HCT116 (cell line): ENCODE measurements at regions not wholly inside any gene's neighbourhood (a gene's known extent, or its start where the extent isn't known, plus 50 kb on each side); places are given as distances from the start of the nearest gene placed in this dataset.

Experiments used
- ATAC-seq: fragments of 200-7000 bp; cut with Tn5 transposase; 2 replicates; pipeline ENCODE4 v1.9.1; 2020; ENCODE audit warnings: mild to moderate bottlenecking, moderate library complexity
- BruUV-seq: library from RNA; stranded (reverse); fragments of 400-500 nt; replicated peaks from 2 replicates; lab custom pipeline; 2021; lab: Mats Ljungman, UMichigan
- CTCF ChIA-PET: fragments of 300-600 bp; sonication (Branson Sonifier 250); formaldehyde crosslinking; loops from one replicate; lab custom pipeline; 2021; ENCODE audit warnings: antibody characterized with exemption; lab: Charles Lee
- POLR2A ChIA-PET: fragments of 300-600, 350-600 bp; sonication (Branson Sonifier 250); formaldehyde crosslinking; loops from one replicate; lab custom pipeline; 2021; ENCODE audit warnings: antibody characterized with exemption; lab: Charles Lee
- RAD21 ChIA-PET, 2 experiments: fragments of 300-600 bp; sonication (Branson Sonifier 250); formaldehyde crosslinking; loops; one replicate each; lab custom pipeline; 2023; ENCODE audit warnings: low total read pairs in 2 of 2; ENCODE audit not compliant: uncharacterized antibody in 2 of 2, unreplicated experiment in 2 of 2, low non-redundant PET in 1 of 2; lab: Charles Lee
- DNase-seq: peaks from one replicate; pipeline ENCODE4 v3.0.0-alpha.2; 2010; ENCODE audit warnings: low read depth, low spot score
- H2AFZ ChIP-seq: fragments of 200-600 bp; shearing (Covaris generic), sonication (generic); 2 replicates; pipeline ENCODE4 v1.6.1; 2017; ENCODE audit warnings: low read depth, mixed run types, mixed read lengths, antibody characterized with exemption, low read length; ENCODE audit not compliant: poor library complexity, severe bottlenecking
- H3K27ac ChIP-seq: 2 replicates; pipeline ENCODE4 v1.5.1; 2012; ENCODE audit warnings: low read depth, low read length
- H3K27me3 ChIP-seq: fragments of 200-600 bp; sonication (generic); 2 replicates; pipeline ENCODE4 v1.6.1; 2016; ENCODE audit warnings: mixed run types, low read length, mixed read lengths; ENCODE audit not compliant: insufficient read depth
- H3K36me3 ChIP-seq, 2 experiments: fragments of 200-500 bp in 1 of 2; fragments of 200-600 bp in 1 of 2; sonication (Bioruptor generic) in 1 of 2; sonication (generic) in 1 of 2; 2 replicates each; pipeline versions ENCODE4 v1.5.1 to v1.6.1; 2014 to 2016; ENCODE audit warnings: low read length in 2 of 2, inconsistent platforms in 1 of 2, mixed read lengths in 1 of 2, mixed run types in 1 of 2; ENCODE audit not compliant: insufficient read depth in 2 of 2, control insufficient read depth in 1 of 2
- H3K4me1 ChIP-seq, 2 experiments: fragments of 200-600 bp in 1 of 2; sonication (generic) in 1 of 2; 2 replicates each; pipeline versions ENCODE4 v1.5.1 to v1.6.1; 2012 to 2017; ENCODE audit warnings: low read length in 2 of 2, inconsistent platforms in 1 of 2, mild to moderate bottlenecking in 1 of 2, mixed read lengths in 1 of 2, mixed run types in 1 of 2, moderate library complexity in 1 of 2; ENCODE audit not compliant: insufficient read depth in 2 of 2, control insufficient read depth in 1 of 2
- H3K4me2 ChIP-seq: fragments of 200-600 bp; sonication (generic); 2 replicates; pipeline ENCODE4 v1.6.1; 2017; ENCODE audit warnings: mixed run types, low read length, mixed read lengths
- H3K4me3 ChIP-seq, 2 experiments: fragments of 200-600 bp in 1 of 2; sonication (generic) in 1 of 2; replicated peaks in 1 of 2; 2 replicates each; pipeline ENCODE4 v1.5.1; 2011 to 2016; ENCODE audit warnings: low read length in 2 of 2, control low read depth in 1 of 2, low read depth in 1 of 2, mild to moderate bottlenecking in 1 of 2, mixed read lengths in 1 of 2, mixed run types in 1 of 2
- H3K79me2 ChIP-seq: fragments of 200-600 bp; sonication (generic); 2 replicates; pipeline ENCODE4 v1.6.1; 2017; ENCODE audit warnings: mild to moderate bottlenecking, mixed run types, low read length, moderate library complexity, mixed read lengths; ENCODE audit not compliant: insufficient read depth
- H3K9ac ChIP-seq: fragments of 200-600 bp; sonication (generic); 2 replicates; pipeline ENCODE4 v1.6.1; 2016; ENCODE audit warnings: low read length, mixed read lengths
- H3K9me2 ChIP-seq: fragments of 200-600 bp; sonication (generic), shearing (Covaris generic); 2 replicates; pipeline ENCODE4 v1.6.1; 2017; ENCODE audit warnings: mixed run types, mild to moderate bottlenecking, moderate library complexity; ENCODE audit not compliant: insufficient read depth
- H3K9me3 ChIP-seq, 2 experiments: fragments of 200-500 bp in 1 of 2; fragments of 200-600 bp in 1 of 2; sonication (Bioruptor generic) in 1 of 2; sonication (generic) in 1 of 2; 2 replicates each; pipeline ENCODE4 v1.6.1; 2014 to 2017; ENCODE audit warnings: low read length in 2 of 2, mixed read lengths in 2 of 2, inconsistent platforms in 1 of 2, low read depth in 1 of 2, mild to moderate bottlenecking in 1 of 2, mixed run types in 1 of 2, moderate library complexity in 1 of 2; ENCODE audit not compliant: control insufficient read depth in 1 of 2, insufficient read depth in 1 of 2
- H4K20me1 ChIP-seq: fragments of 200-600 bp; sonication (generic), shearing (Covaris generic); 2 replicates; pipeline ENCODE4 v1.6.1; 2017; ENCODE audit warnings: mixed run types, mild to moderate bottlenecking, moderate library complexity; ENCODE audit not compliant: insufficient read depth
- ATF3 ChIP-seq: IDR thresholded peaks from 2 replicates; pipeline ENCODE4 v1.6.1; 2012
- CBX3 ChIP-seq: IDR thresholded peaks from 2 replicates; pipeline ENCODE4 v1.6.1; 2012; ENCODE audit warnings: low read depth
- CEBPB ChIP-seq: IDR thresholded peaks from 2 replicates; pipeline ENCODE4 v1.6.1; 2012; ENCODE audit warnings: low read depth
- CTCF ChIP-seq, 3 experiments: fragments of 200-600 bp in 1 of 3; sonication (generic) in 1 of 3; IDR thresholded peaks in 2 of 3; conservative IDR thresholded peaks in 1 of 3; 2 replicates each; pipeline ENCODE4 v1.5.1; 2012 to 2017; ENCODE audit warnings: low read depth in 2 of 3, low read length in 2 of 3, antibody characterized with exemption in 1 of 3, borderline replicate concordance in 1 of 3, control low read depth in 1 of 3, mild to moderate bottlenecking in 1 of 3, mixed read lengths in 1 of 3, mixed run types in 1 of 3, moderate library complexity in 1 of 3; ENCODE audit not compliant: insufficient read depth in 1 of 3
- ELF1 ChIP-seq: IDR thresholded peaks from 2 replicates; pipeline ENCODE4 v1.6.1; 2012; ENCODE audit warnings: low read depth, borderline replicate concordance
- EZH2phosphoT487 ChIP-seq: fragments of 200-600 bp; IDR thresholded peaks from 2 replicates; pipeline ENCODE4 v1.6.1; 2018; ENCODE audit warnings: antibody characterized with exemption, borderline replicate concordance
- FOSL1 ChIP-seq: IDR thresholded peaks from 2 replicates; pipeline ENCODE4 v1.6.1; 2012; ENCODE audit warnings: low read depth
- JUND ChIP-seq: IDR thresholded peaks from 2 replicates; pipeline ENCODE4 v1.6.1; 2012
- POLR2AphosphoS5 ChIP-seq: IDR thresholded peaks from 2 replicates; pipeline ENCODE4 v1.6.1; 2011; ENCODE audit warnings: mild to moderate bottlenecking, low read depth, low read length, moderate library complexity
- RAD21 ChIP-seq: IDR thresholded peaks from 2 replicates; pipeline ENCODE4 v1.6.1; 2012; ENCODE audit warnings: low read depth, mild to moderate bottlenecking
- REST ChIP-seq: IDR thresholded peaks from 2 replicates; pipeline ENCODE4 v1.6.1; 2012; ENCODE audit warnings: low read depth
- SP1 ChIP-seq: IDR thresholded peaks from 2 replicates; pipeline ENCODE4 v1.6.1; 2012; ENCODE audit warnings: low read depth
- SRF ChIP-seq: IDR thresholded peaks from 2 replicates; pipeline ENCODE4 v1.6.1; 2012; ENCODE audit warnings: low read depth
- TCF7L2 ChIP-seq: IDR thresholded peaks from 2 replicates; pipeline ENCODE4 v1.7.0; 2011; ENCODE audit warnings: borderline replicate concordance, inconsistent platforms; ENCODE audit not compliant: insufficient read depth, insufficient read length; ENCODE audit errors: extremely low read depth
- YY1 ChIP-seq: IDR thresholded peaks from 2 replicates; pipeline ENCODE4 v1.6.1; 2011; ENCODE audit warnings: low read length, low read depth, moderate library complexity, mild to moderate bottlenecking; ENCODE audit not compliant: insufficient replicate concordance; ENCODE audit errors: extremely low read depth
- ZFX ChIP-seq: fragments of 450-650 bp; IDR thresholded peaks from 2 replicates; pipeline ENCODE4 v1.6.1; 2017
- ZNF274 ChIP-seq: fragments of 200-500 bp; sonication (Bioruptor generic); IDR thresholded peaks from 2 replicates; pipeline ENCODE4 v1.6.1; 2014; ENCODE audit warnings: mild to moderate bottlenecking, low read depth, low read length, inconsistent platforms
- intact Hi-C: fragments of 100-400 bp; cut with micrococcal nuclease; formaldehyde crosslinking; loops from 2 replicates; pipeline ENCODE4 v1.10.0; 2022

- Histone ChIP-seq H3K9ac (no peak overlapping the region), H3K9me3 (peaks cover 12 to 23% of the 10 kb centered on the region in 2 experiments; a peak in 2 of 4 replicates), H4K20me1 (no peaks in the 10 kb centered on the region), H3K4me1 (no peaks in the 10 kb centered on the region), H2AFZ (no peak overlapping the region), H3K36me3 (no peaks in the 10 kb centered on the region), H3K4me2 (no peak overlapping the region), H3K27me3 (no peaks in the 10 kb centered on the region), H3K79me2 (no peaks in the 10 kb centered on the region), H3K27ac (no peak overlapping the region), H3K4me3 (no peak overlapping the region), H3K9me2 (no peaks in the 10 kb centered on the region)
- ChIA-PET CTCF (no interaction called here), POLR2A (no interaction called here), RAD21 (no interaction called here)
- DNase-seq (no peak), ATAC-seq (no peak)
- intact Hi-C loops = no loop called here
- BruUV-seq = no TSS peak
- TF ChIP-seq POLR2AphosphoS5 = no peak
- TF ChIP-seq ZFX = no peak
- no peak for TF ChIP-seq YY1
- no peak for TF ChIP-seq REST
- TF ChIP-seq EZH2phosphoT487 = no peak
- TF ChIP-seq JUND = no peak
- no peak for TF ChIP-seq ZNF274
- no peak for TF ChIP-seq CEBPB
- no peak for TF ChIP-seq FOSL1
- no peak for TF ChIP-seq ATF3
- TF ChIP-seq TCF7L2 = no peak
- TF ChIP-seq CBX3 = no peak
- TF ChIP-seq SRF = no peak
- no peak for TF ChIP-seq CTCF (IDR thresholded peaks at IDR 0.05 in 2 of 3, conservative IDR thresholded peaks at IDR 0.05 in 1 of 3; ENCODE audit: borderline replicate concordance in 1 of 3, insufficient read depth in 1 of 3, low read depth in 2 of 3, low read length in 2 of 3)
- no peak for TF ChIP-seq SP1
- no peak for TF ChIP-seq ELF1
- no peak for TF ChIP-seq RAD21
- TF ChIP-seq, all 23 proteins: peak for 0
Measured at GRCh38 chr3:3600665-3601340, 198.4 kb upstream of the LRRN1 start.
